ENCODE measurements at regions not wholly inside any gene's neighbourhood (a gene's known extent, or its start where the extent isn't known, plus 50 kb on each side); places are given as distances from the start of the nearest gene placed in this dataset.

GRCh38 chr2:8307606-8308180 is 374.2 kb upstream of the ID2 start:
- DNase-seq (ENCODE audit: low spot score): no peak
- no peaks in the 10 kb centered on the region for H3K27me3 ChIP-seq (replicated peaks; ENCODE audit: insufficient read depth)
- H3K4me3 ChIP-seq: no peak overlapping the region
- peaks cover 7 to 42% of the 10 kb centered on the region in 2 donors for H3K4me1 ChIP-seq (ENCODE audit: control insufficient read depth in 1 of 2, low read depth in 2 of 2)
- ATAC-seq (ENCODE audit: insufficient number of reproducible peaks, low FRiP score, low read depth): no peak
- no peak overlapping the region for H3K27ac ChIP-seq
- no peaks in the 10 kb centered on the region for H3K9me3 ChIP-seq
- no peaks in the 10 kb centered on the region for H3K36me3 ChIP-seq
- TF ChIP-seq CTCF (IDR thresholded peaks at IDR 0.05): no peak

- DNase-seq (ENCODE audit: low spot score) (no peak), ATAC-seq (ENCODE audit: insufficient number of reproducible peaks, low FRiP score, low read depth) (no peak)
- Histone ChIP-seq H3K36me3 (no peaks in the 10 kb centered on the region), H3K27ac (no peak overlapping the region), H3K27me3 (replicated peaks; ENCODE audit: insufficient read depth) (no peaks in the 10 kb centered on the region), H3K4me1 (ENCODE audit: control insufficient read depth in 1 of 2, low read depth in 2 of 2) (peaks cover 7 to 40% of the 10 kb centered on the region in 2 donors), H3K9me3 (no peaks in the 10 kb centered on the region), H3K4me3 (no peak overlapping the region)
- no peak for TF ChIP-seq CTCF (IDR thresholded peaks at IDR 0.05)
Observed at GRCh38 chr2:8309131-8309530, 372.7 kb upstream of the ID2 start.

- H3K4me1 ChIP-seq (ENCODE audit: control insufficient read depth in 1 of 2, low read depth in 2 of 2): peaks cover 4 to 24% of the 10 kb centered on the region in 2 donors
- no peak overlapping the region for H3K27ac ChIP-seq
- TF ChIP-seq CTCF (IDR thresholded peaks at IDR 0.05): no peak
- no peak overlapping the region for H3K4me3 ChIP-seq
- H3K36me3 ChIP-seq: no peaks in the 10 kb centered on the region
- H3K27me3 ChIP-seq (replicated peaks; ENCODE audit: insufficient read depth): no peaks in the 10 kb centered on the region
- no peaks in the 10 kb centered on the region for H3K9me3 ChIP-seq
- DNase-seq (ENCODE audit: low spot score) (no peak), ATAC-seq (ENCODE audit: insufficient number of reproducible peaks, low FRiP score, low read depth) (no peak)
Observed at GRCh38 chr2:8310557-8311455, 371.1 kb upstream of the ID2 start.

- ATAC-seq (ENCODE audit: insufficient number of reproducible peaks, low FRiP score, low read depth) (no peak), DNase-seq (ENCODE audit: low spot score) (no peak)
- no peaks in the 10 kb centered on the region for H3K27me3 ChIP-seq (replicated peaks; ENCODE audit: insufficient read depth)
- no peak overlapping the region for H3K27ac ChIP-seq
- H3K4me3 ChIP-seq: no peak overlapping the region
- no peak for TF ChIP-seq CTCF (IDR thresholded peaks at IDR 0.05)
- H3K36me3 ChIP-seq: no peaks in the 10 kb centered on the region
- H3K9me3 ChIP-seq: no peaks in the 10 kb centered on the region
- peaks cover 0 to 10% of the 10 kb centered on the region in 2 donors for H3K4me1 ChIP-seq (ENCODE audit: control insufficient read depth in 1 of 2, low read depth in 2 of 2)
Observed at GRCh38 chr2:8312221-8312620, 369.6 kb upstream of the ID2 start.

Measured in thoracic aorta (tissue), 2 donors.